AG10803 (cell line): ENCODE measurements at regions not wholly inside any gene's neighbourhood (a gene's known extent, or its start where the extent isn't known, plus 50 kb on each side); places are given as distances from the start of the nearest gene placed in this dataset.

Experiments
- DNase-seq: peaks from one replicate; pipeline ENCODE4 v3.0.0; 2010; ENCODE audit warnings: low read depth
- H3K4me3 ChIP-seq: 2 replicates; pipeline ENCODE4 v1.5.1; 2011; ENCODE audit warnings: mild to moderate bottlenecking, low read length, control low read depth
- CTCF ChIP-seq: conservative IDR thresholded peaks from 2 replicates; pipeline ENCODE4 v1.5.1; 2011; ENCODE audit warnings: mild to moderate bottlenecking, low read length, control low read depth, inconsistent platforms

GRCh38 chr15:23913081-23913480 lies 226.0 kb upstream of the NDN start:
- no peak for DNase-seq
- no peak for TF ChIP-seq CTCF
- H3K4me3 ChIP-seq = no peak overlapping the region

DNA sequence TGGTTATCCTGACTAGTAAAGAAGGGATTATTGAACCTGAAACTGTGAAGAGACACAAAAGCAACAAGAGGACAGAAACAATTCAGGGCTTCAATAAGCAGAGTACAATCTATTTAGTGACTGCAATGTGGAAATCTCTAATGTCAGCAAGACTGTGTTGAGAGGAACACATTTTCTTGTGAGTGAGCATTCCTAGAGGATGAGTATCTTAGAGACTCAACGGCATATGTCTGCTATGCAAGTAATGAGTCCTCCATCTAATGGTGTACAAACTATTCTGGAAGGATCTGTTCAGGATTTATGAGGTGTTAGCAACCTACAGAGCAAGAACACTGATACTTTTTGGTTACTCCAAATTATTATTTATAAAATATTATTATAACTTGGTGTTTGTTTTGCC lies 226.5 kb upstream of the NDN start:
- no peak for TF ChIP-seq CTCF
- no peak for DNase-seq
- no peak overlapping the region for H3K4me3 ChIP-seq

- DNase-seq = no peak
- no peak overlapping the region for H3K4me3 ChIP-seq
- no peak for TF ChIP-seq CTCF
Measured at GRCh38 chr15:23924686-23925085, 237.6 kb upstream of the NDN start.

DNA sequence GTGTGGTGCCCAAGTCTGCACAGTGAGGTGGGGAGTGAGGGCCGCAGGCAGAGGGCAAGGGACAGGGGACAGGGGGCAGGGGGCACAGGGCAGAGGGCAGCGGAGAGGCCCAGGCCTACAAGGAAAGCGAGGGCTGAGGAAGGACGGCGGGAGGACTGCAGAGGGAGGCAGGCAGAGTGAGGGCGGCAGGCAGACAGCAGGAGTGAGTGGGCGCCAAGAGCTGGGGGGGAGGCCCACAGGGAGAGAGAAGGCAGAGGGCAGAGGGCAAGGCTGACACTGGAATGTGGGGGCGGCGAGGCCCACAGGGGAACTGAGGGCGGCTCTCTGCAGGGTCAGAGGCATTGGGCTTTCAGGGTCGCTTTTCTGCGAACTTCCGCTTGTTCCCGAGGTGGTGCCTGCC lies 267.8 kb upstream of the NDN start:
- no peak for DNase-seq
- no peak for TF ChIP-seq CTCF
- H3K4me3 ChIP-seq = no peak overlapping the region

DNA sequence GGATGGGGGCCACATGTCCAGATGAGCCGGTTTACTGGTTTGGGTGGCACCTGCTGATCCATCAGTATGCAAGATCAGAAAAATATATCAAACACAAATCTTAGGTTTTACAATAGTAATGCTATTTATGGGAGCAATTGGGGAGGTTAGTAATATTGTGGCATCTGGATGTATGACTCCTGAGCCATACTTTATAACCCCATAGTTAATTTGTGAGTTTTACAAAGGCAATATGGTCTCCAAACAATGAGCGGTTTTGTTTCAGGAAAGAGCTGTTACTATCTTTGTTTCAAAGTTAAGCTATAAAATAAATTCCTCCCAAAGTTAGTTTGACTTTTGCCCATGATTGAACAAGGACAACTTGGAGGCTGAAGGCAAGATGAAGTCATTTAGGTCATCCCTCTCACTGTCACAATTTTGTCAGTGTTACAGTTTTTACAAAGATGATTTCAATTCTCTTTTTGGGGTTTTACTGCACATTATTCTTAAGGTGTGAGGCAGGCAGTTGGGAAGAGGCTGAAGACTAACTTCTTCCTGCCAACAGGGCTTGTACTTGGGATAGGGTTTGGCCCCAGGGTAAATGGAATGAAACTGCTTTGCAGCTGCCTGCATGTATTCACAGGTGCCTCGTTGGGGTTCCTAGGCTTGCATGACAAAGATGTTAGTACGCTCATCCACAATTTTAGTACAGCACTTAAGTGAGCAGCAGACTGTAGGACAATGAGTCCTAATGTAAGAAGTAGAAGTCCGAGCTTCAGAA lies 296.6 kb upstream of the NDN start:
- DNase-seq = no peak
- TF ChIP-seq CTCF = no peak
- H3K4me3 ChIP-seq = no peak overlapping the region

DNA sequence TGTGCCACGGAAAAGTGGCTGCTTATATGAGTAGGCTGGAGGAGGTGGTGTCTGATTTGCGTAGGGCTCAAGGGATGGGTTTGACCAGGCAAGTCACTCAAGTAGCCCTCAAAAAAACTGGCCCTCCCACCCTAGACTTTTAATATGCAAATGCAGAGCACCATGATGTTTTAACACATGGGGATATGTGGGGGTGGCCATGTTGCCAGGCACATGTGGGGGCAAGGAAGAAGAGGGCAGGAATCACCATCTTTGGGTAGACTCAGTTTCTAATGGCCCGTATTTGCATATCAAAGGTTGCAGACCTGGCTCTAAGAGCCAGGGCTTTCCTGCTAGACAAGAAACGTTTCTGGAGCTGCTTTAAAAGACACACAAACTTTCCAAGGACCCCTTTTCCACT lies 307.2 kb upstream of the NDN start:
- H3K4me3 ChIP-seq = no peak overlapping the region
- no peak for TF ChIP-seq CTCF
- no peak for DNase-seq

DNA sequence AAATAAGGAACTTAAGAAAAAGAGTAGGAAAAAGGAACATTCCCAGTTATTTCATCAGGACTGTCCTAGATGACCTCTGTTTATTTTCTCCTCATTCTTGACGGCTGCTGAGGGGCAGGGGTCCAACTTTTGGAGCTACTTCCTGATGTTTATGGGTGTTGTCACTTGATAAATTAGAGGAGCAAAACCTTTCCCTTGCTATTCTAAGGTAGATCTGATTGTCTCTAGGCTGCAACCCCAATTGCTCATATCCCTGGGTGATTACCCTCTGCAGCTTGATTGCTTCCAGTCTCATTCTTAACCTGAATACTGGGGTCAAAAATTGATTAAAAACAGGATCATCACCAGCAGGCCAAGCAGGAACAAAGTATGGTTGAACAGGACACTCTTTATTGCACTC lies 311.0 kb upstream of the NDN start:
- no peak for TF ChIP-seq CTCF
- DNase-seq = no peak
- H3K4me3 ChIP-seq = no peak overlapping the region
